Neuronal stem cell (in vitro differentiated cells): ENCODE measurements at regions not wholly inside any gene's neighbourhood (a gene's known extent, or its start where the extent isn't known, plus 50 kb on each side); places are given as distances from the start of the nearest gene placed in this dataset.

Experiments
- DNase-seq: peaks from one replicate; pipeline ENCODE4 v3.0.0-alpha.2; 2013; ENCODE audit warnings: low spot score
- H2AFZ ChIP-seq: one replicate; pipeline ENCODE4 v1.6.1; 2013; ENCODE audit warnings: mild to moderate bottlenecking, low read length, inconsistent platforms
- H2AK5ac ChIP-seq: 2 replicates; pipeline ENCODE4 v1.6.1; 2013; ENCODE audit warnings: low read depth, mild to moderate bottlenecking, inconsistent platforms, low read length, moderate library complexity, mixed read lengths
- H2BK120ac ChIP-seq: 2 replicates; pipeline ENCODE4 v1.6.1; 2013; ENCODE audit warnings: low read depth, mild to moderate bottlenecking, inconsistent platforms, low read length, moderate library complexity, mixed read lengths
- H2BK12ac ChIP-seq: one replicate; pipeline ENCODE4 v1.6.1; 2013; ENCODE audit warnings: low read length, inconsistent platforms
- H2BK15ac ChIP-seq: 2 replicates; pipeline ENCODE4 v1.6.1; 2013; ENCODE audit warnings: mild to moderate bottlenecking, low read length, inconsistent platforms, mixed read lengths
- H2BK5ac ChIP-seq: one replicate; pipeline ENCODE4 v1.6.1; 2013; ENCODE audit warnings: inconsistent platforms, mild to moderate bottlenecking, low read length, moderate library complexity
- H3K14ac ChIP-seq: one replicate; pipeline ENCODE4 v1.6.1; 2013; ENCODE audit warnings: low read length, inconsistent platforms
- H3K18ac ChIP-seq: 2 replicates; pipeline ENCODE4 v1.6.1; 2013; ENCODE audit warnings: low read length, inconsistent platforms
- H3K23ac ChIP-seq: 2 replicates; pipeline ENCODE4 v1.6.1; 2013; ENCODE audit warnings: low read depth, mild to moderate bottlenecking, mixed read lengths, low read length, inconsistent platforms; ENCODE audit not compliant: poor library complexity
- H3K27ac ChIP-seq: replicated peaks from 3 replicates; pipeline ENCODE4 v1.5.1; 2013; ENCODE audit warnings: low read length, inconsistent platforms
- H3K27me3 ChIP-seq, 3 experiments: 2 replicates each; pipeline ENCODE4 v1.6.1; 2013; ENCODE audit warnings: low read length in 3 of 3, mild to moderate bottlenecking in 2 of 3, inconsistent platforms in 1 of 3, low read depth in 1 of 3, mixed read lengths in 1 of 3, moderate library complexity in 1 of 3; ENCODE audit not compliant: control insufficient read depth in 3 of 3, insufficient read depth in 3 of 3
- H3K36me3 ChIP-seq, 2 donors: replicated peaks in 1 of 2; 2 replicates each; pipeline ENCODE4 v1.6.1; 2013; ENCODE audit warnings: low read length in 2 of 2; ENCODE audit not compliant: control insufficient read depth in 2 of 2, insufficient read depth in 2 of 2
- H3K4ac ChIP-seq: 2 replicates; pipeline ENCODE4 v1.6.1; 2013; ENCODE audit warnings: inconsistent platforms, mild to moderate bottlenecking, low read length, moderate library complexity
- H3K4me1 ChIP-seq, 2 donors: 1 replicate in 1 of 2; 2 replicates in 1 of 2; pipeline ENCODE4 v1.6.1; 2013; ENCODE audit warnings: low read length in 2 of 2, low read depth in 1 of 2; ENCODE audit not compliant: control insufficient read depth in 2 of 2, insufficient read depth in 1 of 2
- H3K4me2 ChIP-seq: one replicate; pipeline ENCODE4 v1.6.1; 2013; ENCODE audit warnings: mild to moderate bottlenecking, low read length, inconsistent platforms; ENCODE audit not compliant: insufficient read depth, poor library complexity, severe bottlenecking
- H3K4me3 ChIP-seq, 2 donors: 2 replicates each; pipeline ENCODE4 v1.5.1; 2013; ENCODE audit warnings: low read length in 2 of 2, mild to moderate bottlenecking in 2 of 2, inconsistent platforms in 1 of 2, moderate library complexity in 1 of 2
- H3K79me1 ChIP-seq: one replicate; pipeline ENCODE4 v1.6.1; 2013; ENCODE audit warnings: low read depth, mild to moderate bottlenecking, inconsistent platforms, low read length, moderate library complexity
- H3K9ac ChIP-seq: one replicate; pipeline ENCODE4 v1.6.1; 2013; ENCODE audit warnings: mild to moderate bottlenecking, low read depth, low read length, inconsistent platforms; ENCODE audit not compliant: poor library complexity
- H3K9me3 ChIP-seq, 2 donors: replicated peaks in 1 of 2; 2 replicates each; pipeline versions ENCODE3 to v1.6.1; 2013; ENCODE audit warnings: low read length in 2 of 2, mild to moderate bottlenecking in 2 of 2, inconsistent platforms in 1 of 2, low read depth in 1 of 2, mixed read lengths in 1 of 2, moderate library complexity in 1 of 2; ENCODE audit not compliant: control insufficient read depth in 2 of 2, insufficient read depth in 1 of 2
- H4K8ac ChIP-seq: one replicate; pipeline ENCODE4 v1.6.1; 2013; ENCODE audit warnings: low read depth, mild to moderate bottlenecking, inconsistent platforms, low read length, moderate library complexity
- H4K91ac ChIP-seq: one replicate; pipeline ENCODE4 v1.6.1; 2013; ENCODE audit warnings: low read length, low read depth, mild to moderate bottlenecking, inconsistent platforms; ENCODE audit not compliant: poor library complexity
- WGBS, 2 donors: extraction: QIAGEN DNeasy Blood & Tissue Kit; methylation state at CpG; one replicate each; pipeline ENCODE4 v1.1.7; 2013; ENCODE audit warnings: missing lambda C conversion rate in 2 of 2, mixed read lengths in 1 of 2; ENCODE audit not compliant: insufficient read length in 2 of 2, insufficient replicate concordance in 1 of 2; ENCODE audit errors: extremely low coverage in 2 of 2; 5-methylcytosine and 5-hydroxymethylcytosine counted together

DNA sequence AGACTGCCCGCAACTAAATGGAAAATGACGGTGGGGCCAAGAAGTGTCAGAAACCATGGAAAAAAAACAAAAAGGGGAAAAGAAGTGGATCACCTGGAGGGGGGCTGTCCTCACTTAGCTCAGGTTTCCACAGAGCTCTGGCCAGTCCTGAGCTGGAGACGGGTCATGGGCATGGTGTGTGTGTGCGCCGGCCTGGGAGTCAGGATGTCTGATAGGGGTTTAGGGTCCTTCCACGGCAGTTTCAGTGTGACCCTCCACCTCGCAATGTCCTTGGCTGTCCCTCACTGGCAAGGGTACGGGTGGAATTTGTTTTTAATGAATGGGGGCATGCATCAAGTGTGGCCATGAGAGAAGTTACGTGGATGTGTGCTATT is 133.2 kb upstream of the MEIS1 start:
- Histone ChIP-seq H2BK120ac (no peak overlapping the region), H3K79me1 (no peaks in the 10 kb centered on the region), H2BK15ac (no peak overlapping the region), H4K91ac (no peak overlapping the region), H3K9me3 (no peaks in the 10 kb centered on the region), H3K27me3 (no peaks in the 10 kb centered on the region), H3K4me2 (no peak overlapping the region), H3K36me3 (no peaks in the 10 kb centered on the region), H3K27ac (no peak overlapping the region), H3K4me1 (peaks cover 0 to 7% of the 10 kb centered on the region in 2 donors), H3K23ac (no peak overlapping the region), H3K18ac (no peak overlapping the region), H2AFZ (no peak overlapping the region), H3K9ac (no peak overlapping the region), H2BK5ac (no peak overlapping the region), H3K14ac (no peak overlapping the region), H2BK12ac (no peak overlapping the region), H3K4ac (no peak overlapping the region), H2AK5ac (no peak overlapping the region), H4K8ac (no peak overlapping the region), H3K4me3 (no peak overlapping the region)
- WGBS, 2 donors: no CpG with 5 or more reads among the region's 9 CpGs
- no peak for DNase-seq

DNA sequence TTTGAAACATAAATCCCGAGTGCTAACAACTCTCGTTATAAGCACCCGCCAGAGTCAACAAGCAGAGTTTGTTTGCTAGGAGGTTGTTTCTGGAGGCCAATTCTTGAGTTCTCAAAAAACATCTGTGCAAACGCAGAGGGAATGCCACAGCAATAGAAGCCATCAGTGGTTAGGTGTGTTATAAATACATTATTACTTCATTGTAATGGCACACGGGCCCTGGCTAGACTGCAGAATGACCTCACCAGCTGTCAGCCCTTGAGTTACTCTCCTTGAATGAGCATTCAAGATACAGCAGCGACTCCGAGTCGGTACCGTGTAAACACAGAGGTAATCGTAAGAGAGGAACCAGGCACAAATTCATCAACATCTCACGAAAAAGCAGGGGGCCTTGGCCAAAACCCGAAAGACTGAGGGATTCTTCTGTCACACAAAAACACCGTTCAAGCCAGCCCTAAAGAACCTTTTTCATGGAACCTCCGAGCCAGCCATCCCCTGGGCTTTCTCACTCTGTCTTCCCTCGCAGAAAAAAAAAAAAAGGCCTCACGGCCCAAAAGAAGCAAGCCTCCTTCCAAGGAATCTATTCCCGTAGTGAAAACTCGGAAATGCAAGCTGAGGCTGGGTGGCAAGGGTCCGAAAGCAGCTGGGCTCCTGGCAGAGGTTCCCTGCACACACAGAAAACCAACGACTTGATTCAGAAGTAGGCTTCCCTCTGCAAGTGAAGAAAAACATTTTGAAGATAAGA is 133.7 kb upstream of the MEIS1 start:
- no peak overlapping the region for H2AK5ac ChIP-seq
- no peak overlapping the region for H3K23ac ChIP-seq
- no CpG with 5 or more reads among the region's 20 CpGs for WGBS, 2 donors
- no peak overlapping the region for H3K18ac ChIP-seq
- no peak overlapping the region for H3K14ac ChIP-seq
- H2BK12ac ChIP-seq: no peak overlapping the region
- H3K79me1 ChIP-seq: no peaks in the 10 kb centered on the region
- no peak overlapping the region for H3K27ac ChIP-seq
- DNase-seq: no peak
- H3K4ac ChIP-seq: no peak overlapping the region
- H4K91ac ChIP-seq: no peak overlapping the region
- no peak overlapping the region for H3K9ac ChIP-seq
- H2BK5ac ChIP-seq: no peak overlapping the region
- no peak overlapping the region for H2BK15ac ChIP-seq
- no peak overlapping the region for H3K4me2 ChIP-seq
- H3K4me3 ChIP-seq: no peak overlapping the region
- H2AFZ ChIP-seq: no peak overlapping the region
- H4K8ac ChIP-seq: no peak overlapping the region
- no peaks in the 10 kb centered on the region for H3K27me3 ChIP-seq
- no peaks in the 10 kb centered on the region for H3K9me3 ChIP-seq
- H3K4me1 ChIP-seq: peaks cover 0 to 7% of the 10 kb centered on the region in 2 donors
- no peaks in the 10 kb centered on the region for H3K36me3 ChIP-seq
- no peak overlapping the region for H2BK120ac ChIP-seq

DNA sequence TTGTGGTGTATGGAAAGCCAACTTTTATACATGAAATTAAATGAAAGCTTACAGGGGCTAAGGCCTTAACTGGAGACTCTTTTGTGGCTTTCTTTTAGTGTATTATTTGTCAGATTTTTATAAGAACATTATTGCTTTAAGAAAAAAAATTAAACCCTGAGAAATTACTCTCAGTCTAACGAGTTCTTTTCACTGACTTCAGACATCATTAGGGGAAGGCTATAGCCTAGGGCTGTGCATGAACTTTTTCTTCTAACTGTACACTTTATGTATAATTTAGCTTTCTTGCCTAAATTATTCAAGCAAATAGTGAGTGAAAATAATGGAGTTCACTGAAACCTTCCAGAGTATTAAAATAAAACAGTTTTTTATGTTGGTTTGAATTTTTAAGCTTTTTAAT is 151.1 kb upstream of the MEIS1 start:
- Histone ChIP-seq H2BK12ac (no peak overlapping the region), H3K79me1 (no peaks in the 10 kb centered on the region), H2AK5ac (no peak overlapping the region), H3K4ac (no peak overlapping the region), H3K9ac (no peak overlapping the region), H3K27me3 (no peaks in the 10 kb centered on the region), H3K23ac (no peak overlapping the region), H2BK120ac (no peak overlapping the region), H2BK5ac (no peak overlapping the region), H3K36me3 (no peaks in the 10 kb centered on the region), H4K8ac (no peak overlapping the region), H3K4me3 (no peak overlapping the region), H3K18ac (no peak overlapping the region), H4K91ac (no peak overlapping the region), H3K4me2 (no peak overlapping the region), H3K14ac (no peak overlapping the region), H3K4me1 (no peaks in the 10 kb centered on the region), H3K9me3 (no peaks in the 10 kb centered on the region), H3K27ac (no peak overlapping the region), H2AFZ (no peak overlapping the region), H2BK15ac (no peak overlapping the region)
- WGBS, 2 donors: no CpG with 5 or more reads among the region's 1 CpG
- DNase-seq: no peak

DNA sequence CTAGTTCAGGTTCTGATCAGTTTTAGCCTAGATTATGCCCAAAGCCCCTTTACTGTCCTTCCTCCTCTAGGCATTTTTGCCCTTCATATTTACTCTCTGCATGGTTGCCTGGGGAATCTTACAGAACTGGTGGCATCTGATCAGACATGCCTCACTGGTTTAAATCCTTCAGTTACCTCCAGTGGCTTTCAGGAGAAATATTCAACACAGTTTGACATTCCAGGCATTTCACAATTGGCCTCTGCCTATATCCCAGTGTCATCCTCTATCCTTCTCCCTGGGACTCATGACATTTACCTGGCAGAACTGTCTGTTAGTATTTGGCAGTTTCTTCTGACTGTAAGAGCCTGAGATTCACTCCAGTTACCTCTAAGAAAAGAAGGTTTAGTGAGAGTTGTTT is 152.9 kb upstream of the MEIS1 start:
- no peak overlapping the region for H3K23ac ChIP-seq
- no peak overlapping the region for H2AFZ ChIP-seq
- H2BK5ac ChIP-seq: no peak overlapping the region
- H3K4ac ChIP-seq: no peak overlapping the region
- H3K4me2 ChIP-seq: no peak overlapping the region
- H2BK15ac ChIP-seq: no peak overlapping the region
- H3K9ac ChIP-seq: no peak overlapping the region
- no peak overlapping the region for H3K4me3 ChIP-seq
- H3K4me1 ChIP-seq: no peaks in the 10 kb centered on the region
- no peak overlapping the region for H2BK120ac ChIP-seq
- H3K36me3 ChIP-seq: no peaks in the 10 kb centered on the region
- H3K14ac ChIP-seq: no peak overlapping the region
- no peak overlapping the region for H4K8ac ChIP-seq
- no peak overlapping the region for H4K91ac ChIP-seq
- H2AK5ac ChIP-seq: no peak overlapping the region
- H3K9me3 ChIP-seq: no peaks in the 10 kb centered on the region
- H3K18ac ChIP-seq: no peak overlapping the region
- no peak for DNase-seq
- H3K27me3 ChIP-seq: no peaks in the 10 kb centered on the region
- H3K27ac ChIP-seq: no peak overlapping the region
- H3K79me1 ChIP-seq: no peaks in the 10 kb centered on the region
- H2BK12ac ChIP-seq: no peak overlapping the region
